Gastroesophageal sphincter (tissue), 4 donors: ENCODE measurements at regions not wholly inside any gene's neighbourhood (a gene's known extent, or its start where the extent isn't known, plus 50 kb on each side); places are given as distances from the start of the nearest gene placed in this dataset.

ENCODE experiments used
- ATAC-seq: fragments of 150-250 bp; one replicate; pipeline ENCODE4 v1.9.1; 2016; ENCODE audit warnings: mild to moderate bottlenecking, moderate library complexity
- H3K27ac ChIP-seq, 4 donors: fragments of 200-600 bp; sonication (generic) in 3 of 4; 1 replicate in 3 of 4; 2 replicates in 1 of 4; pipeline ENCODE4 v1.5.1; 2016 to 2019
- H3K27me3 ChIP-seq: fragments of 200-600 bp; sonication (generic); one replicate; pipeline ENCODE4 v1.5.1; 2019
- H3K36me3 ChIP-seq, 2 donors: fragments of 200-600 bp; sonication (generic); one replicate each; pipeline ENCODE4 v1.5.1; 2019; ENCODE audit warnings: control low read depth in 1 of 2
- H3K4me1 ChIP-seq, 3 donors: fragments of 200-600 bp; sonication (generic); 1 replicate in 2 of 3; 2 replicates in 1 of 3; pipeline ENCODE4 v1.5.1; 2016 to 2019; ENCODE audit warnings: control low read depth in 2 of 3
- H3K4me3 ChIP-seq, 2 donors: fragments of 200-600 bp; sonication (generic); one replicate each; pipeline ENCODE4 v1.5.1; 2019; ENCODE audit warnings: mild to moderate bottlenecking in 1 of 2, moderate library complexity in 1 of 2
- H3K9me3 ChIP-seq, 3 donors: fragments of 200-600 bp; sonication (generic); one replicate each; pipeline ENCODE4 v1.5.1; 2017 to 2019; ENCODE audit warnings: control low read depth in 2 of 3
- EP300 ChIP-seq: sonication (generic); formaldehyde crosslinking; IDR thresholded peaks from one replicate; pipeline ENCODE4 v1.6.1; 2017; ENCODE audit warnings: antibody characterized with exemption, mild to moderate bottlenecking
- POLR2A ChIP-seq, 2 donors: fragments of 450-650 bp; IDR thresholded peaks; one replicate each; pipeline ENCODE4 v1.6.1; 2017; ENCODE audit warnings: antibody characterized with exemption in 2 of 2, mild to moderate bottlenecking in 2 of 2, moderate library complexity in 1 of 2
- POLR2AphosphoS5 ChIP-seq: sonication (generic); formaldehyde crosslinking; IDR thresholded peaks from one replicate; pipeline ENCODE4 v1.6.1; 2017; ENCODE audit warnings: antibody characterized with exemption
- WGBS, 2 donors: methylation state at CpG; one replicate each; pipeline ENCODE4 v1.1.5; 2018; ENCODE audit warnings: low coverage in 1 of 2; 5-methylcytosine and 5-hydroxymethylcytosine counted together
- TF ChIP-seq, protein P1 (sequence below), 4 experiments: fragments of 200-600 bp in 2 of 4; fragments of 450-650 bp in 2 of 4; sonication (generic) in 1 of 4; IDR thresholded peaks; one replicate each; pipeline ENCODE4 v1.5.1; 2017 to 2019; ENCODE audit warnings: antibody characterized with exemption in 4 of 4, mild to moderate bottlenecking in 2 of 4, moderate library complexity in 2 of 4

DNA sequence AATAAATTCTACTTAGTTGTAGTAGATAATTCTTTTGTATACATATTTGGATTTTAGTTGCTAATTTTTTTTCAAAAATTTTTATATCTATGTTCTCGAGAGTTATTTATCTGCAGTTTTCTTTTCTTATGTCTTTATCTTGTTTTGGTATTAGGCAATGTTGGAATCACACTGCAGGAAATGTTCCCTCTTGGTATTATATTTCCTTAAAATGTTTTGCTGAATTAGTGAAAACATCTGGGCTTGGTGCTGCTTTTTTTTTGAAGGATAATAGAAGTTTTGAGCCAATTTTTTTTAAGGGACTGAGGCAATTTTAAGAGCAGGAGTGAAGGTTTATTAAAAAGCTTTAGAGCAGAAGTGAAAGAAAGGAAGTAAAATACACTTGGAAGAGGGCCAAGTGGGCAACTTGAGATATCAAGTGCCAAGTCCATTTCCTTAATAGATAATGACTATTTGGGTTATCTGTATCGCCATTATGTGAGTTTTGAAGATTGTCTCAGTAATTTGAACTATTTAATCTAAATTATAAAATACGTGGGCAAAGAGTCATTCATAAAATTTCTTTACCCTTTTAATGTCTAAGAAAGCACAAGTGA, 1390.1 kb upstream of the CDH8 start:
- no peaks in the 10 kb centered on the region for H3K36me3 ChIP-seq
- no peaks in the 10 kb centered on the region for H3K27me3 ChIP-seq
- no peaks in the 10 kb centered on the region for H3K9me3 ChIP-seq
- TF ChIP-seq, protein P1, sequence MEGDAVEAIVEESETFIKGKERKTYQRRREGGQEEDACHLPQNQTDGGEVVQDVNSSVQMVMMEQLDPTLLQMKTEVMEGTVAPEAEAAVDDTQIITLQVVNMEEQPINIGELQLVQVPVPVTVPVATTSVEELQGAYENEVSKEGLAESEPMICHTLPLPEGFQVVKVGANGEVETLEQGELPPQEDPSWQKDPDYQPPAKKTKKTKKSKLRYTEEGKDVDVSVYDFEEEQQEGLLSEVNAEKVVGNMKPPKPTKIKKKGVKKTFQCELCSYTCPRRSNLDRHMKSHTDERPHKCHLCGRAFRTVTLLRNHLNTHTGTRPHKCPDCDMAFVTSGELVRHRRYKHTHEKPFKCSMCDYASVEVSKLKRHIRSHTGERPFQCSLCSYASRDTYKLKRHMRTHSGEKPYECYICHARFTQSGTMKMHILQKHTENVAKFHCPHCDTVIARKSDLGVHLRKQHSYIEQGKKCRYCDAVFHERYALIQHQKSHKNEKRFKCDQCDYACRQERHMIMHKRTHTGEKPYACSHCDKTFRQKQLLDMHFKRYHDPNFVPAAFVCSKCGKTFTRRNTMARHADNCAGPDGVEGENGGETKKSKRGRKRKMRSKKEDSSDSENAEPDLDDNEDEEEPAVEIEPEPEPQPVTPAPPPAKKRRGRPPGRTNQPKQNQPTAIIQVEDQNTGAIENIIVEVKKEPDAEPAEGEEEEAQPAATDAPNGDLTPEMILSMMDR (IDR thresholded peaks at IDR 0.05) = no peak
- TF ChIP-seq POLR2A (IDR thresholded peaks at IDR 0.05) = no peak
- TF ChIP-seq POLR2AphosphoS5 = no peak
- TF ChIP-seq EP300 = no peak
- no peak for ATAC-seq
- H3K4me1 ChIP-seq = no peaks in the 10 kb centered on the region
- H3K4me3 ChIP-seq = no peak overlapping the region
- H3K27ac ChIP-seq = no peak overlapping the region
- WGBS, 2 donors = 55 to 78% methylated on average over 3 of the region's 3 CpGs

DNA sequence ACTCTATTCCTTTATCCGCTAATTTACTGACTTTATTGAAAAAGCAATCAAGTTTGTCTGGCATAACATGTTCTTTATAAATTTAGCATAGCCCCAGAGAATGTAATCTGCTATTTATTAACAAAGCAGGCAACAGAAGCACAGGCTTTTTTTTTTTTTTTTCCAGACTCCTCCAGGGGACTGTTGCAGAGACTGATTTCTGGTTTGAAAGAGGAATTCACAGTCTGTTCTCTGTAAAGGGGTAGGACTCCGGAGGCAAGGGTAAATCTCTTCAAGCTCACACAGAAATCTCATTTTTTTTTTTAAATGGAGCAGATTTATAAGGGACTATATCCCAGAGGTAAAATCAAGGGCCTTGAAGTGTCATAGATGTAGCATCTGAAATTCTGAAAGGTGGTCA, 1386.5 kb upstream of the CDH8 start:
- ATAC-seq = no peak
- Histone ChIP-seq H3K27me3 (no peaks in the 10 kb centered on the region), H3K4me1 (no peaks in the 10 kb centered on the region), H3K36me3 (no peaks in the 10 kb centered on the region), H3K4me3 (no peak overlapping the region), H3K27ac (no peak overlapping the region), H3K9me3 (no peaks in the 10 kb centered on the region)
- 79 to 90% methylated on average over 2 of the region's 2 CpGs for WGBS, 2 donors
- TF ChIP-seq EP300 (no peak), POLR2A (IDR thresholded peaks at IDR 0.05) (no peak), POLR2AphosphoS5 (no peak)
- TF ChIP-seq, protein P1 (IDR thresholded peaks at IDR 0.05) = no peak

DNA sequence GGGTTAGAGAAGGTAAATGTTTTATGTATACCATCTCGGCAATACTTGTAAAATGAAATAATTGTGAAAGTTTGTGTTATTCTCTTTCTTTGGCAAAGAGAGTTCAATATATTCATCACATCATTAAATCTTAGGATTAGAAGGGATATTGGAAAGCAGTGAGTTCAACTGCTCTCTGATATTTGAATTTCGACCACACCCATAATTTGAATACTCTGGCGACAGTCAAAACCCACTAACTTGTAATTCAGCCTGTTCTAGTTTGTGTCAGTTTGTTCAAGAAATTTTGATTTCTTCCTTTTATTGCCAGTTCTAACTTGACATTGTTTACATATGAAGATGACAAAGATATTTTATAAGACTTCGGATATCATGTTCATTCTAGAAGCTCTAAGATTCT, 1380.5 kb upstream of the CDH8 start:
- Histone ChIP-seq H3K27me3 (no peaks in the 10 kb centered on the region), H3K27ac (no peak overlapping the region), H3K9me3 (no peaks in the 10 kb centered on the region), H3K4me1 (no peaks in the 10 kb centered on the region), H3K4me3 (no peak overlapping the region), H3K36me3 (no peaks in the 10 kb centered on the region)
- ATAC-seq = no peak
- TF ChIP-seq POLR2AphosphoS5 (no peak), POLR2A (IDR thresholded peaks at IDR 0.05) (no peak), EP300 (no peak)
- TF ChIP-seq, protein P1 (IDR thresholded peaks at IDR 0.05) = no peak
- WGBS, 2 donors = 79 to 83% methylated on average over 4 of the region's 4 CpGs

DNA sequence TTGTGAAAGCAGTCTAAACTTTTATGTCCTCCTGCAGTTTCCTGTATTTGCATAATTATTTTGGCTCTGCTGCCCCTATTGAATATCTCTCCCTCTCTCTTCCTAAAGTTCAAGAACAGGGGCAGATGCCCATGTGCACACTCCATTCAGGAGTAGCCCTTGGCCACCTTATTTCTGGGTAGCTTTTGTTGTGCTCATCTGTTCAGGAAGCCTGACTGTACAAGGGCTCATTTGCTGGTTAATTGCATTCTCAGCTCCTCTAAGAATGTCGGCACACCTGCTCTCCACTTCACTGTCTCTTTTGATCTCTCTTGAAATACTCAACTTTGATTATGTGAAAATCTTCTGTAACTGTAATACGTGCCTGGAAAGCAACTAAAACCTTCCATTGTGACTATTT, 1378.8 kb upstream of the CDH8 start:
- TF ChIP-seq, protein P1 (IDR thresholded peaks at IDR 0.05) = no peak
- no peak for TF ChIP-seq EP300
- no peak for TF ChIP-seq POLR2AphosphoS5
- no peak for TF ChIP-seq POLR2A (IDR thresholded peaks at IDR 0.05)
- H3K4me3 ChIP-seq = no peak overlapping the region
- H3K36me3 ChIP-seq = no peaks in the 10 kb centered on the region
- H3K4me1 ChIP-seq = no peaks in the 10 kb centered on the region
- no peaks in the 10 kb centered on the region for H3K9me3 ChIP-seq
- 32 to 71% methylated on average over 2 of the region's 2 CpGs for WGBS, 2 donors
- no peak overlapping the region for H3K27ac ChIP-seq
- no peaks in the 10 kb centered on the region for H3K27me3 ChIP-seq
- no peak for ATAC-seq

DNA sequence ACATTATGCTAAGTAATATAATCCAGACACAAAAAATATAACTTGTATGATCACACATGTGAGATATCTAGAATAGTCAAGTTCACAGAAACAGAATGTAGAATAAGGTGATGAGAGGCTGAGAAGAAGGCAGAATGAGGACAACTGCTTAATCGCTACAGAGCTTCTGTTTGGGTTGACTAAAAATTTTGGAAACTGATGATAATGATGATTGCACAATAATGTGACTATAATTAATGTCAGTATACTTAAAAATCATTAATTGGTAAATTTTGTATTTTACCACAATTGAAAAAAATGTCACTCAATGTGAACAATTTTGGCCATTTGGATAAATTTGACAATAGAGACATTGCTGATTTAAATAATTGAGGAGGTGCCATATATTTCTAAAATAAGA, 1374.4 kb upstream of the CDH8 start:
- Histone ChIP-seq H3K27me3 (no peaks in the 10 kb centered on the region), H3K36me3 (no peaks in the 10 kb centered on the region), H3K4me3 (no peak overlapping the region), H3K27ac (no peak overlapping the region), H3K9me3 (peaks cover 0 to 5% (median 0%) of the 10 kb centered on the region in 3 donors), H3K4me1 (no peaks in the 10 kb centered on the region)
- no peak for ATAC-seq
- WGBS, 2 donors = 100% methylated on average over 1 of the region's 1 CpG
- TF ChIP-seq, protein P1 (IDR thresholded peaks at IDR 0.05) = no peak
- TF ChIP-seq POLR2AphosphoS5 = no peak
- TF ChIP-seq EP300 = no peak
- TF ChIP-seq POLR2A (IDR thresholded peaks at IDR 0.05) = no peak
